HepG2 (cell line): ENCODE measurements at regions not wholly inside any gene's neighbourhood (a gene's known extent, or its start where the extent isn't known, plus 50 kb on each side); places are given as distances from the start of the nearest gene placed in this dataset.

Source experiments
- CBX5 ChIP-seq: sonication (generic); formaldehyde crosslinking; IDR thresholded peaks from 2 replicates; pipeline ENCODE4 v1.4.0; 2020; ENCODE audit warnings: missing genetic modification reagents, borderline replicate concordance
- CC2D1A ChIP-seq: sonication (generic); formaldehyde crosslinking; IDR thresholded peaks from 2 replicates; pipeline ENCODE4 v1.8.1; 2023; ENCODE audit warnings: mild to moderate bottlenecking, missing genetic modification reagents
- CEBPG ChIP-seq: IDR thresholded peaks from 2 replicates; pipeline ENCODE4 v1.6.1; 2016
- ELF4 ChIP-seq: sonication (generic); formaldehyde crosslinking; IDR thresholded peaks from 2 replicates; pipeline ENCODE4 v1.5.0; 2020; ENCODE audit warnings: missing genetic modification reagents, mild to moderate bottlenecking, moderate library complexity, borderline replicate concordance
- FOXP1 ChIP-seq, 2 experiments: fragments of 450-650 bp in 1 of 2; IDR thresholded peaks; 2 replicates each; pipeline ENCODE4 v1.6.1; 2017 to 2018; ENCODE audit warnings: antibody characterized with exemption in 1 of 2
- HNF4A ChIP-seq: sonication (generic); formaldehyde crosslinking; IDR thresholded peaks from 2 replicates; pipeline ENCODE4 v1.4.0; 2020; ENCODE audit warnings: missing genetic modification reagents
- NCOA1 ChIP-seq: sonication (generic); formaldehyde crosslinking; IDR thresholded peaks from 2 replicates; pipeline ENCODE4 v1.9.0; 2021; ENCODE audit warnings: missing genetic modification reagents
- NCOR1 ChIP-seq: fragments of 200-600 bp; sonication (generic); IDR thresholded peaks from 2 replicates; pipeline ENCODE4 v1.7.0; 2017; ENCODE audit warnings: antibody characterized with exemption, low read length, borderline replicate concordance
- NFATC3 ChIP-seq: sonication (generic); formaldehyde crosslinking; IDR thresholded peaks from 2 replicates; pipeline ENCODE4 v1.5.1; 2020; ENCODE audit warnings: mild to moderate bottlenecking, missing genetic modification reagents
- NR2C2 ChIP-seq: sonication (generic); formaldehyde crosslinking; IDR thresholded peaks from 2 replicates; pipeline ENCODE4 v1.4.0; 2020; ENCODE audit warnings: missing genetic modification reagents, mild to moderate bottlenecking, moderate library complexity, borderline replicate concordance
- SOX13 ChIP-seq, 3 experiments: fragments of 450-650 bp in 1 of 3; sonication (generic) in 1 of 3; formaldehyde crosslinking in 1 of 3; IDR thresholded peaks in 2 of 3; conservative IDR thresholded peaks in 1 of 3; 2 replicates each; pipeline versions ENCODE4 v1.5.0 to v1.6.1; 2016 to 2020; ENCODE audit warnings: antibody characterized with exemption in 1 of 3, mild to moderate bottlenecking in 1 of 3, missing compliant biosample characterization in 1 of 3, missing genetic modification reagents in 1 of 3, moderate library complexity in 1 of 3
- TBX3 ChIP-seq: fragments of 450-650 bp; IDR thresholded peaks from 2 replicates; pipeline ENCODE4 v1.6.1; 2017; ENCODE audit warnings: antibody characterized with exemption, mild to moderate bottlenecking, inconsistent platforms, borderline replicate concordance
- ZMYM4 ChIP-seq: sonication (generic); formaldehyde crosslinking; IDR thresholded peaks from 2 replicates; pipeline ENCODE4 v1.8.1; 2023; ENCODE audit warnings: mild to moderate bottlenecking, missing genetic modification reagents
- ZNF20 ChIP-seq: sonication (generic); formaldehyde crosslinking; IDR thresholded peaks from 2 replicates; pipeline ENCODE4 v1.4.0; 2020; ENCODE audit warnings: mild to moderate bottlenecking, moderate library complexity, missing genetic modification reagents
- ZNF556 ChIP-seq: sonication (generic); formaldehyde crosslinking; IDR thresholded peaks from 2 replicates; pipeline ENCODE4 v1.4.0; 2020; ENCODE audit warnings: mild to moderate bottlenecking, missing genetic modification reagents, borderline replicate concordance
- ZNF772 ChIP-seq: sonication (generic); formaldehyde crosslinking; IDR thresholded peaks from 2 replicates; pipeline ENCODE4 v1.5.0; 2020; ENCODE audit warnings: mild to moderate bottlenecking, missing genetic modification reagents
- TF ChIP-seq, protein P1 (sequence below): IDR thresholded peaks from 2 replicates; pipeline ENCODE4 v1.6.1; 2016
- TF ChIP-seq, protein P2 (sequence below): sonication (generic); formaldehyde crosslinking; IDR thresholded peaks from 2 replicates; pipeline ENCODE4 v1.8.1; 2022; ENCODE audit warnings: mild to moderate bottlenecking, missing genetic modification reagents
- TF ChIP-seq, protein P3 (sequence below): sonication (generic); formaldehyde crosslinking; IDR thresholded peaks from 2 replicates; pipeline ENCODE4 v1.9.0; 2021; ENCODE audit warnings: missing genetic modification reagents, borderline replicate concordance

DNA sequence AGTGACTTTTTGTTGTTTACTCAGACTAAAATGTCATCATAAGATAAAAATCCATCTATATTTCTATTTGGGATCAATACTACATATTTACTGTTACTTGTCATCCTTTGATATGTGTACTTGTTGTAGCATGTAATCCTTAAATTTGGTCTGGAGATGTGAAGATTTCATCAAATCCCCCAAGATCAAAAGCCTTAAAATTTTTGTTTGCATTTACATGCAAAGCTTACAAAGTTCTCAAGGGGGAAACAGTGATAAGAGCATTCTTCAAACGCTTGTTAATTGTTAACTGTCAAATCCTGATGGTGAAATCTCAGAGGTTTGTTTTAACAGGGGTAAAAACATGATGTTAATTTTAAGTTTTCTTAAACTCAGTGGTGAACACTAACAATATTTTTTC, 84.9 kb upstream of the SKAP2 start (continued):
- TF ChIP-seq ZMYM4 (no peak), CC2D1A (CRISPR knock-in tag) (no peak), SOX13 (IDR thresholded peaks at IDR 0.05) (no peak), SOX13 (CRISPR knock-in tag; conservative IDR thresholded peaks at IDR 0.05 in 1 of 2, IDR thresholded peaks at IDR 0.05 in 1 of 2) (peak in 1 of 2 experiments; percentile 84; a peak in 2 of 4 replicates), CBX5 (no peak), ZNF20 (CRISPR knock-in tag) (no peak), NCOA1 (CRISPR knock-in tag) (no peak), NFATC3 (CRISPR knock-in tag) (no peak), ZNF556 (CRISPR knock-in tag) (no peak), NCOR1 (peak; percentile 78; the same call in 1 of the 2 replicates), ZNF772 (no peak), NR2C2 (CRISPR knock-in tag) (no peak; the same call in 1 of the 2 replicates), TBX3 (peak; percentile 67; the same call in 1 of the 2 replicates), ELF4 (CRISPR knock-in tag) (no peak), CEBPG (peak; percentile 47; the same call in 1 of the 2 replicates), FOXP1 (IDR thresholded peaks at IDR 0.05) (no peak), FOXP1 (CRISPR knock-in tag; IDR thresholded peaks at IDR 0.05) (peak; percentile 86; the same call in 1 of the 2 replicates), HNF4A (peak; percentile 38; the same call in 1 of the 2 replicates)
- TF ChIP-seq, protein P1, sequence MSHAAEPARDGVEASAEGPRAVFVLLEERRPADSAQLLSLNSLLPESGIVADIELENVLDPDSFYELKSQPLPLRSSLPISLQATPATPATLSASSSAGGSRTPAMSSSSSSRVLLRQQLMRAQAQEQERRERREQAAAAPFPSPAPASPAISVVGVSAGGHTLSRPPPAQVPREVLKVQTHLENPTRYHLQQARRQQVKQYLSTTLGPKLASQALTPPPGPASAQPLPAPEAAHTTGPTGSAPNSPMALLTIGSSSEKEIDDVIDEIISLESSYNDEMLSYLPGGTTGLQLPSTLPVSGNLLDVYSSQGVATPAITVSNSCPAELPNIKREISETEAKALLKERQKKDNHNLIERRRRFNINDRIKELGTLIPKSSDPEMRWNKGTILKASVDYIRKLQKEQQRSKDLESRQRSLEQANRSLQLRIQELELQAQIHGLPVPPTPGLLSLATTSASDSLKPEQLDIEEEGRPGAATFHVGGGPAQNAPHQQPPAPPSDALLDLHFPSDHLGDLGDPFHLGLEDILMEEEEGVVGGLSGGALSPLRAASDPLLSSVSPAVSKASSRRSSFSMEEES: no peak
- TF ChIP-seq, protein P2, sequence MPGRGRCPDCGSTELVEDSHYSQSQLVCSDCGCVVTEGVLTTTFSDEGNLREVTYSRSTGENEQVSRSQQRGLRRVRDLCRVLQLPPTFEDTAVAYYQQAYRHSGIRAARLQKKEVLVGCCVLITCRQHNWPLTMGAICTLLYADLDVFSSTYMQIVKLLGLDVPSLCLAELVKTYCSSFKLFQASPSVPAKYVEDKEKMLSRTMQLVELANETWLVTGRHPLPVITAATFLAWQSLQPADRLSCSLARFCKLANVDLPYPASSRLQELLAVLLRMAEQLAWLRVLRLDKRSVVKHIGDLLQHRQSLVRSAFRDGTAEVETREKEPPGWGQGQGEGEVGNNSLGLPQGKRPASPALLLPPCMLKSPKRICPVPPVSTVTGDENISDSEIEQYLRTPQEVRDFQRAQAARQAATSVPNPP (CRISPR knock-in tag): 0 out of 2 replicates have a peak, but pooled peaks have one; percentile 50
- TF ChIP-seq, protein P3, sequence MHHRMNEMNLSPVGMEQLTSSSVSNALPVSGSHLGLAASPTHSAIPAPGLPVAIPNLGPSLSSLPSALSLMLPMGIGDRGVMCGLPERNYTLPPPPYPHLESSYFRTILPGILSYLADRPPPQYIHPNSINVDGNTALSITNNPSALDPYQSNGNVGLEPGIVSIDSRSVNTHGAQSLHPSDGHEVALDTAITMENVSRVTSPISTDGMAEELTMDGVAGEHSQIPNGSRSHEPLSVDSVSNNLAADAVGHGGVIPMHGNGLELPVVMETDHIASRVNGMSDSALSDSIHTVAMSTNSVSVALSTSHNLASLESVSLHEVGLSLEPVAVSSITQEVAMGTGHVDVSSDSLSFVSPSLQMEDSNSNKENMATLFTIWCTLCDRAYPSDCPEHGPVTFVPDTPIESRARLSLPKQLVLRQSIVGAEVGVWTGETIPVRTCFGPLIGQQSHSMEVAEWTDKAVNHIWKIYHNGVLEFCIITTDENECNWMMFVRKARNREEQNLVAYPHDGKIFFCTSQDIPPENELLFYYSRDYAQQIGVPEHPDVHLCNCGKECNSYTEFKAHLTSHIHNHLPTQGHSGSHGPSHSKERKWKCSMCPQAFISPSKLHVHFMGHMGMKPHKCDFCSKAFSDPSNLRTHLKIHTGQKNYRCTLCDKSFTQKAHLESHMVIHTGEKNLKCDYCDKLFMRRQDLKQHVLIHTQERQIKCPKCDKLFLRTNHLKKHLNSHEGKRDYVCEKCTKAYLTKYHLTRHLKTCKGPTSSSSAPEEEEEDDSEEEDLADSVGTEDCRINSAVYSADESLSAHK (CRISPR knock-in tag): no peak
